ENCODE measurements at regions not wholly inside any gene's neighbourhood (a gene's known extent, or its start where the extent isn't known, plus 50 kb on each side); places are given as distances from the start of the nearest gene placed in this dataset.

DNA sequence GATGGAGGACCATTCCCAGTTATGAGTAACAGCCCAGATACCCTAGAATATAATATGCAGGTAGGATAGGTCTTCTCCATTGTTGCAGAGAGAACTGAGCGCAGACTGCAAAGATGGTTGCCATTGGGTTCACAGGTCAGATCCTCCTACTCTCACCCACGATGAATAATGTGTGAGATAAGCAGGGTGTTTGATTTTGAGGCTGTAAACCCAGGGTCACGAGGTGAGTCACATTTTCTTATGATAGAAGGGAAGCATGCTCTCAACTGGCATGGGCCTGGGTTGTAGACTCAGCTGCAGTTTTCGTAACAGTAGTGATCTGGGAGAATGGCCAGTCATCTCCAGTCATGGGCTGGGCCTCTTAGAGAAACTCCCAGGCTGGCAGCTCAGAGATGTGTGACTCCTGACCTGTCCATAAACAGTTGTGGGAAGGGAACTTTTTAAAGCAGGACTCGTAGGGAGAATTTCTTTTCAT, 74.2 kb downstream of the CD164 start:
- H3K27ac ChIP-seq (replicated peaks in 1 of 4) = peak overlapping the region in 1 of 4 donors; percentile 34
- no peaks in the 10 kb centered on the region for H3K9me3 ChIP-seq
- WGBS = 57% methylated on average over 5 of the region's 5 CpGs

DNA sequence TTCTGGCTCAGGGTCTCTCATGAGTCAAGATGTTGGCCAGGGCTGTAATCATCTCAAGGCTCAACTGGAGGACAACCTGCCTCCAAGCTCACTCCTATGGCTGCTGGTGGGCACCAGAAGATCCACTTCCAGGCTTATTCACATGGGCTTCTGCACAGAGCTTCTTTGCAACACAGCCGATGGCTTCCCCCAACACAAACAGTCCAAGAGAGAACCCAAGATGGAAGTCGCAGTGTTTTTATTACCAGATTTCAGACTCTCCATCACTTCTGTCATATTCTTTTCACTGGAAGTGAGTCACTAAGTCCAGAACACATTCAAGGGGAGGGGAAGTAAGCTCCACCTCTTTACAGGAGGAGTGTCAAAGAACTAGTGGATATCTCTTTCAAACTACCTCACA, 75.5 kb downstream of the CD164 start:
- no peaks in the 10 kb centered on the region for H3K9me3 ChIP-seq
- WGBS = 69% methylated on average over 2 of the region's 2 CpGs
- intact Hi-C loops (cut with DNase I) = no loop called here
- TF ChIP-seq POLR2AphosphoS5 (IDR thresholded peaks at IDR 0.05) (no peak), EP300 (IDR thresholded peaks at IDR 0.05) (no peak), POLR2A (IDR thresholded peaks at IDR 0.05; ENCODE audit: low read depth) (no peak)
- TF ChIP-seq, protein P1, sequence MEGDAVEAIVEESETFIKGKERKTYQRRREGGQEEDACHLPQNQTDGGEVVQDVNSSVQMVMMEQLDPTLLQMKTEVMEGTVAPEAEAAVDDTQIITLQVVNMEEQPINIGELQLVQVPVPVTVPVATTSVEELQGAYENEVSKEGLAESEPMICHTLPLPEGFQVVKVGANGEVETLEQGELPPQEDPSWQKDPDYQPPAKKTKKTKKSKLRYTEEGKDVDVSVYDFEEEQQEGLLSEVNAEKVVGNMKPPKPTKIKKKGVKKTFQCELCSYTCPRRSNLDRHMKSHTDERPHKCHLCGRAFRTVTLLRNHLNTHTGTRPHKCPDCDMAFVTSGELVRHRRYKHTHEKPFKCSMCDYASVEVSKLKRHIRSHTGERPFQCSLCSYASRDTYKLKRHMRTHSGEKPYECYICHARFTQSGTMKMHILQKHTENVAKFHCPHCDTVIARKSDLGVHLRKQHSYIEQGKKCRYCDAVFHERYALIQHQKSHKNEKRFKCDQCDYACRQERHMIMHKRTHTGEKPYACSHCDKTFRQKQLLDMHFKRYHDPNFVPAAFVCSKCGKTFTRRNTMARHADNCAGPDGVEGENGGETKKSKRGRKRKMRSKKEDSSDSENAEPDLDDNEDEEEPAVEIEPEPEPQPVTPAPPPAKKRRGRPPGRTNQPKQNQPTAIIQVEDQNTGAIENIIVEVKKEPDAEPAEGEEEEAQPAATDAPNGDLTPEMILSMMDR (IDR thresholded peaks at IDR 0.05) = no peak
- H3K4me1 ChIP-seq = peaks cover 27 to 40% (median 30%) of the 10 kb centered on the region in 4 donors
- no peak overlapping the region for H3K27ac ChIP-seq (replicated peaks in 1 of 4)
- H3K27me3 ChIP-seq = no peaks in the 10 kb centered on the region
- no peak for DNase-seq (ENCODE audit: extremely low spot score)
- no peak overlapping the region for H3K4me3 ChIP-seq
- no peaks in the 10 kb centered on the region for H3K36me3 ChIP-seq

More for the DNA sequence above, 74.2 kb downstream of the CD164 start:
- Histone ChIP-seq H3K36me3 (no peaks in the 10 kb centered on the region), H3K27me3 (no peaks in the 10 kb centered on the region), H3K4me3 (no peak overlapping the region), H3K4me1 (peaks cover 19 to 29% (median 22%) of the 10 kb centered on the region in 4 donors)
- TF ChIP-seq POLR2AphosphoS5 (IDR thresholded peaks at IDR 0.05) (peak in 1 of 2 donors; percentile 64), POLR2A (IDR thresholded peaks at IDR 0.05; ENCODE audit: low read depth) (no peak)
- peak; percentile 93 for DNase-seq (ENCODE audit: extremely low spot score)
- intact Hi-C loops (cut with DNase I) = no loop called here

DNA sequence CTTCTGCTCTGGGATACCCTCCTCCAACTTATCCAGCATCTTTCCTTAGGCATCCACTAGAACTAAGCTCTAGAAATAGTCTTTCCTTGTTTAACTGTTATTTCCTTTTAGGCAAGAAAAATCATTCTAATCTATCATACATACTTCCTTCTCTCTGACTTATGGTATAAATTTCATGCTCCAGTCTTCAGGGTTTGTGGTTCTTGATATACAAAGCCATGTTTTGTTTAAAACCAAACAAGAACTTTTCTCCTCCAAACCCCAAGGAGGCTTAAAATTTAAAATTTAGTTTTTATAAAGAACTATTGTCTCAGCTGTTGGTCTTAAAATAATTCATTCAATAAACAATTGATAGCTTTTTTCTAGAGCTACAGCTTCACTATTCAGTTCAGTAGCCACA, 77.2 kb downstream of the CD164 start:
- H3K9me3 ChIP-seq = no peaks in the 10 kb centered on the region
- no peak overlapping the region for H3K4me3 ChIP-seq
- no peaks in the 10 kb centered on the region for H3K27me3 ChIP-seq
- DNase-seq (ENCODE audit: extremely low spot score) = no peak
- no peaks in the 10 kb centered on the region for H3K36me3 ChIP-seq
- intact Hi-C loops (cut with DNase I) = no loop called here
- peak overlapping the region; percentile 68 to 85 (median 82) for H3K27ac ChIP-seq (replicated peaks in 1 of 4)
- peaks cover 41 to 57% (median 46%) of the 10 kb centered on the region in 4 donors for H3K4me1 ChIP-seq
- no peak for TF ChIP-seq POLR2AphosphoS5 (IDR thresholded peaks at IDR 0.05)
- no peak for TF ChIP-seq POLR2A (IDR thresholded peaks at IDR 0.05; ENCODE audit: low read depth)
- no peak for TF ChIP-seq EP300 (IDR thresholded peaks at IDR 0.05)
- TF ChIP-seq, protein P1 (IDR thresholded peaks at IDR 0.05) = no peak

DNA sequence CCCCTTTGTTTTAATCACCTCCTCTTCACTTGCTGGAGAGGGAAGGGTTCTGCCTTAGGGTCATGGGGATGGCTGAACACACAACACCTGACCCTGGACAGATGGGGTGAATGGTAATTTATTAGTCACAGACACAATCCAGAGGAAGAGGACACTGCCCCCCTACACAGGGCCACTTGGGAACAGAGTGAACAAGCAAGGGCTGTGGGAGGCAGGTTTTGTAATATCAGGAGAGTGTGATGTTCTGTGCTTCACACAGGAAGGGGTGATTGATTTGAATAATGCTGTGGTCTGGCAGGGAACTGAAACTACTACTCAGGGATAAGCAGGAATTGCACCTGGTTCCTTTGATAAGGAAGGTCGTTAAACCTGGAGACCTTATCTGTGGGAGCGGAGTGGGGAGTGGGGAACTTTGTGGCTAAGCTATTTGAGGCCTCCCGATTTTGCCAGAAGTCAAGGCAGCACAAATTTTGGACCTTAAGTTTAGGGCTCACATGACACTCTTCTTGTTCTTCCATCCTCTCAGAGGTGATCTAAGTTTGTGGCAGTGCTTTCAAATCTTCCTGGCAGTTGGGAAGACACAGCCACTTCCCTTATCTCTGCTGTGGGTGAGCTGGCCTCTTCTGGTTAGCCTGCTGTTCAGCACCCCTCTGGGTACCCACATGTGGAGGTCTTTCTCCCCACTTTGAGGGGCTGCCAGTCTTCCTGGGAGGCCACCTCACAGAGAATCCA, 77.8 kb downstream of the CD164 start:
- no CpG with 5 or more reads among the region's 3 CpGs for WGBS
- intact Hi-C loops (cut with DNase I) = loop anchor here (5.0 kb wide), 1 partner anchor 78 kb away; the partner anchor contains the start of gene CD164

DNA sequence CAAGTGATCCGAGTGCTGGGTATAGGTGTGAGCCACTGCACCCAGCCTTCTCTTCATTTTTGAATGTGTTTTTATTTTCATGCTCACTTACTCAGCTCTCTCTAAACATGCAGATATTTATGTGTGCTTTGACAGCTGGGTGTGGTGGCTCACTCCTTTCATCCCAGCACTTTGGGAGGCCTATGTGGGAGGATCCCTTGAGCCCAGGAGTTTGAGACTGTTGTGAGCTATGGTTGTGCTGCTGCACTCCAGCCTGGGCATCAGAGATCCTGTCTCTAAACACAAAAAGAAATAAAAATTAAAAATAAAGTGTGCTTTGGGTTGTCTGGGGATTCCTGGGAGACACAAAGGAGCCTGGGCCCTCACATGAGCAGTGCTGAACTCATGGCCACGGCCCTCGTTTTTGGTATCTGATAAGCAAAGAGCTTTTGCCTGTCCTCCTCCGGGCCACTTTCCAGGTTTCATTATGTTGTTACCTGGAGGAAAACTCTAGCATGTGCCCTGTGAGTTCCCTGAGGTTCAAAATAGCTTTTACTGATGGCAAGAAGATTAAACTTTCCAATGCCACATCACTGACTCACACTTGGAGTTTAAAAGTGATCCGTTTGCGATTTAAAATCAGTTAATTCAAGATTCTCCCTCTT, 78.5 kb downstream of the CD164 start:
- TF ChIP-seq POLR2AphosphoS5 (IDR thresholded peaks at IDR 0.05) = no peak
- TF ChIP-seq, protein P1 (IDR thresholded peaks at IDR 0.05) = no peak
- no peak for TF ChIP-seq EP300 (IDR thresholded peaks at IDR 0.05)
- TF ChIP-seq POLR2A (IDR thresholded peaks at IDR 0.05; ENCODE audit: low read depth) = no peak
- 47% methylated on average over 6 of the region's 6 CpGs for WGBS
- Histone ChIP-seq H3K9me3 (no peaks in the 10 kb centered on the region), H3K4me1 (peaks cover 47 to 70% (median 59%) of the 10 kb centered on the region in 4 donors), H3K36me3 (no peaks in the 10 kb centered on the region), H3K27ac (replicated peaks in 1 of 4) (peak overlapping the region; percentile 68 to 85 (median 82)), H3K4me3 (no peak overlapping the region), H3K27me3 (no peaks in the 10 kb centered on the region)
- no peak for DNase-seq (ENCODE audit: extremely low spot score)
- intact Hi-C loops (cut with DNase I) = loop anchor here (5.0 kb wide), 1 partner anchor 79 kb away; the partner anchor contains the start of gene CD164

More for the DNA sequence above, 77.8 kb downstream of the CD164 start:
- Histone ChIP-seq H3K4me3 (no peak overlapping the region), H3K27ac (replicated peaks in 1 of 4) (peak overlapping the region; percentile 68 to 85 (median 82)), H3K4me1 (peaks cover 47 to 63% (median 52%) of the 10 kb centered on the region in 4 donors), H3K9me3 (no peaks in the 10 kb centered on the region), H3K36me3 (no peaks in the 10 kb centered on the region), H3K27me3 (no peaks in the 10 kb centered on the region)
- TF ChIP-seq POLR2AphosphoS5 (IDR thresholded peaks at IDR 0.05) (peak in 1 of 2 donors; percentile 31), POLR2A (IDR thresholded peaks at IDR 0.05; ENCODE audit: low read depth) (no peak)
- no peak for DNase-seq (ENCODE audit: extremely low spot score)
